GM10248 (cell line): ENCODE measurements at regions not wholly inside any gene's neighbourhood (a gene's known extent, or its start where the extent isn't known, plus 50 kb on each side); places are given as distances from the start of the nearest gene placed in this dataset.

ENCODE experiments used
- CTCF ChIA-PET: fragments of 300-600 bp; sonication (Branson Sonifier 250); formaldehyde crosslinking; extraction: SDS; loops from one replicate; lab custom pipeline; 2021; ENCODE audit warnings: antibody characterized with exemption; lab: Yijun Ruan, JAX
- POLR2A ChIA-PET: fragments of 350-650 bp; sonication (Branson Sonifier 250); formaldehyde crosslinking; extraction: SDS; loops from one replicate; lab custom pipeline; 2020; ENCODE audit warnings: antibody characterized with exemption; lab: Yijun Ruan, JAX
- DNase-seq: peaks from one replicate; pipeline ENCODE4 v3.0.0; 2012; ENCODE audit errors: extremely low spot score
- TF ChIP-seq, protein P1 (sequence below): IDR thresholded peaks from 2 replicates; pipeline ENCODE4 v1.5.1; 2012; ENCODE audit warnings: mild to moderate bottlenecking, low read depth; ENCODE audit errors: extremely low read depth, missing control alignments, control extremely low read depth

DNA sequence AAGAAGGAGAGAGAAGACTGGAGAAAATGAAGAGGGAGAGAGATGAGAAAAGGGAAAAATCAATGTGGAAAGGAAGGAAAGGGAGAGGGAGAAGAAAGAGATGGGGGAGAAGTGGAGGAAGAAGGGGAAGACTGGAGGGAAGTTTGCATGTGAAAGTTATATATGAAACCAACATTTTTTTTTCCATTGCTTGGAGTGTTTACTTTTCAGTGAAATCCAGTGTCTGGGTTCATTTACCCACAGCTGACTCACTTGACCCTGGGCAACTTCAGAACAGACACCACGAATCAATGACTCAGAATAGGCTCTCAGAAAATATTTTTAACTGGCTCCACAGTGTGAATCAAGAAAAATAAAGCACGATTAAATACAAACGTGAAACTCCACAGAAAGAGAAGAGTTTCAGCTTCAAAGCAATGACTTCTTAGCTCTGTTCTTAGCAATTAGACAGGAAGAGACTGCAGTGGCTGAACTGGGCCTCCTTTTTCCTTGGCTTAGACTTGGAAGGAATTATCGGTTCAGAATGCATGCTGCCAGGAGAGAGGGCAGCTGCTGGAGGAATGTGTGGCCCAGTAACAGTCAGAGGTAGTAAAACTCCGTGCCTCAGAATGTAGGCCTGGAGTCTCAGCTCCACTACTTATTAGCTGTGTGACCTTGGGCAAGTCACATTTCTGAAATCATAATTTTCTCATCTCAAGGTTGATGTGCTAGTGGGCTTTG is 237.5 kb downstream of the MIAT start:
- TF ChIP-seq, protein P1, sequence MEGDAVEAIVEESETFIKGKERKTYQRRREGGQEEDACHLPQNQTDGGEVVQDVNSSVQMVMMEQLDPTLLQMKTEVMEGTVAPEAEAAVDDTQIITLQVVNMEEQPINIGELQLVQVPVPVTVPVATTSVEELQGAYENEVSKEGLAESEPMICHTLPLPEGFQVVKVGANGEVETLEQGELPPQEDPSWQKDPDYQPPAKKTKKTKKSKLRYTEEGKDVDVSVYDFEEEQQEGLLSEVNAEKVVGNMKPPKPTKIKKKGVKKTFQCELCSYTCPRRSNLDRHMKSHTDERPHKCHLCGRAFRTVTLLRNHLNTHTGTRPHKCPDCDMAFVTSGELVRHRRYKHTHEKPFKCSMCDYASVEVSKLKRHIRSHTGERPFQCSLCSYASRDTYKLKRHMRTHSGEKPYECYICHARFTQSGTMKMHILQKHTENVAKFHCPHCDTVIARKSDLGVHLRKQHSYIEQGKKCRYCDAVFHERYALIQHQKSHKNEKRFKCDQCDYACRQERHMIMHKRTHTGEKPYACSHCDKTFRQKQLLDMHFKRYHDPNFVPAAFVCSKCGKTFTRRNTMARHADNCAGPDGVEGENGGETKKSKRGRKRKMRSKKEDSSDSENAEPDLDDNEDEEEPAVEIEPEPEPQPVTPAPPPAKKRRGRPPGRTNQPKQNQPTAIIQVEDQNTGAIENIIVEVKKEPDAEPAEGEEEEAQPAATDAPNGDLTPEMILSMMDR, result no peak
- ChIA-PET CTCF (no interaction called here), POLR2A (no interaction called here)
- no peak for DNase-seq

DNA sequence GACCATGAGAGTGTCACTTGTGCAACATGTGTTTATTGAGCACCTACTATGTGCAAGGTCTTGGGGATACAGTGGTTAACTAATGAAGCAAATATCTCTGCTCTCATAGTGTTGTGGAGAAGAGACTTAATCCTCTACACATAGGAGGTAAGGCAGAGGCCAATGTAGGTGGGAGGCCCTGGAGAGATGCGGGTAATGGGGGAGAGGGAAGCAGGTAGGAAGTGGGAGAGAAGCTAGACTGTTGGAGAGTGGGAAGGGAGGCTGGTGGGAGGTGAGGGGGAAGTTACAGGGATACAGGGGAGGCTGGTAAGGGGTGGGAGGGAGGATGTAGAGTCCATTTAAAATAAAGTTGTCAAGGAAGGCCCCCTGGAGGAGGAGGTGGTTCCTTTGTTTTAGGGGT is 240.0 kb downstream of the MIAT start:
- ChIA-PET POLR2A (no interaction called here), CTCF (no interaction called here)
- TF ChIP-seq, protein P1, result no peak
- DNase-seq, result no peak

DNA sequence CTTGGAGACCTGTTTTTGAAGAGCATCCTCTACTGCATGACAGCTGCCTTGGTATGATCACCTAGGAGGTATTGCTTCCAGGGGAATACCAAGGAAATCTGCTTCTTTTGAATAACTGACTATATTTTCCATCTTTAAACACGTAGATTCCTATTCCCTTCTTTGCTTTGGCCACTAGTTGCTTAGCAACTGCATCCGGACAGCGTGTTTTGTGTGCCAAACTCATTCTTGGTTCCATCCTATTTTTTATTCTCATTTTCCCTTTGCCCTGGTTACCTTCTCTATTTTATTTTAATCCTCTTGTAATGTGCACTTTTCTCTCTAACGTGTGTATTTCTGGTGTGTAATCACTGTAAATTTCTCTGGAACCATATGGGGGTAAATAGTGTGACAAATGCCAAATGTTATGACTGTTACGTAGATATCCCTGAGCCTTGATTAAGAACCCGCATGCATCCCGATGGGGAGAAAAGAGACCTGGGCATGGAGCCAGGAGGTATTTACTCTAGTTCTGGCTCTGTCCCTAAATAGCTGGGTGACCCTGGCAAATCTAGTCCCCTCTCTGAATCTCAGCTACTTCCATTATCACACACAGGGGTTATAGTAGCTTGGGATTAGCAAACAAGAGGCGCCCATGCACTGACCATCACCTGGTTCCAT is 241.7 kb downstream of the MIAT start:
- CTCF ChIA-PET, result no interaction called here
- POLR2A ChIA-PET, result no interaction called here
- no peak for DNase-seq
- TF ChIP-seq, protein P1, result no peak

DNA sequence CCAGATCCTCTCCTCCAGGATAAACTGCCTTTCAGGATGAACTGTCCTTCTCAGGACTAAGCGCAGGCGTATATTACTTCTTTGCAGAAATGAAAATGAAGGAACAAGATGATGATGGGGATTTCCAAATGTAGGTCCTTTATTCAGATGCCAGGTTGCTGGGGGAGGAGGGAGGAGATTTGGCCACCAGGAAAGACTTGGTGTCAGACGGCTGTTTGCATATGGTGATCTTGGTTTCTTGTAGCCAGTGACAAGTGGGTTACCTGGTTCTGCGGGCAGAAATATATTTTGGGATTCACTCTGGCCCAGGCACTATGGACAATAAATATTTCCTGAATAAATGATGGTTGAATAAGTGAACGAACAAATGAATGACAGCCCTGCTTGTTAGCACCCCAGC is 243.4 kb downstream of the MIAT start:
- TF ChIP-seq, protein P1, result no peak
- POLR2A ChIA-PET, result no interaction called here
- CTCF ChIA-PET, result no interaction called here
- no peak for DNase-seq

DNA sequence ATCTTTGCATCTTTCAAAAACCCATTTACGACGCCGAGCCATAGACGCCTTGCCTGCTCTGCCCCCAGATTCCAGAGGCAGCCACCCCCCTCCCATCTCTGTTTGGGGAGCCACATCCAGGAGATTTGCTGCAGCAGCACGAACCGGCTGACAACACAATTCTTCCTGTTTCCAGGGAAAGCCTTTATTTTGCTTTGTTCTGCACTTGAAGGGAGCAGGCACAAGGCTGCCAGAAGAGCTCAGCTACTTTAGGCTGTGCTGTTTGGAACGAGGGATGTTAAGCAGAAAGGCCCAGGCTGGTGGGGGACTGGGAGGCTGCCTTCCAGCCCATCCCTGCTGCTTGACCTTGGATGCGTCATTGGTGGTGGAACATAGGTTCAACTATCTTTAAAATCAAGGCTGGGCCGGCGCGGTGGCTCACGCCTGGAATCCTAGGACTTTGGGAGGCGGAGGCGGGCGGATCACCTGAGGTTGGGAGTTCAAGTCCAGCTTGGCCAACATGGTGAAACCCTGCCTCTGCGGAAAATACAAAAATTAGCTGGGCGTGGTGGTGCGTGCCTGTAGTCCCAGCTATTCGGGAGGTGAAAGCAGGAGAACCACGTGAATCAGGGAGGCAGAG is 243.9 kb downstream of the MIAT start:
- ChIA-PET CTCF (no interaction called here), POLR2A (no interaction called here)
- TF ChIP-seq, protein P1, result no peak
- DNase-seq, result no peak

DNA sequence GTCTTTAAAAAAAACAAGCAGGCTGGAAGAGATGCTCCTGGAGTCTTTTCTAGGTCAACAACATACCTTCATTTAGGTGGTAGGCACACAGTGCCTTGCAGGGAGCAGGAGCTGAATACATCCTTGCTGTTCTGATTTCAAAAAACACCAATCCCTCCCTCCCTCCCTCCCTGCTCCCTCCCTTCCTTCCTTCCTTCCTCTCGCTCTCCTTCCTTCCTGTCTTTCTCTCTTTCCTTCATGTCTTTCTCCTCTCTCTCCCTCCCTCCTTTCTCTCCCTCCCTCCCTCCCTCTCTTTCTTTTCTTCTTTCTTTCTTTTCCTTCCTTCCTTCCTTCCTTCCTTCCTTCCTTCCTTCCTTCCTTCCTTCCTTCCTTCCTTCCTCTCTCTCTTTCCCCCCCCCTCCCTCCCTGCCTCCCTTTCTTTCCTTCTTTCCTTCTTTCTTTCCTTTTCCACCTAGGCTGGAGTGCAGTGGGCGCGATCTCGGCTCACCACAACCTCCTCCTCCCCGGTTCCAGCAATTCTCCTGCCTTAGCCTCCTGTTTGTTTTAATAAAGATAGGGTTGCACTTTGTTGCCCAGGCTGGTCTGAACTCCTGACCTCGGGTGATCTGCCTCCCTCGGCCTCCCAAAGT is 245.1 kb downstream of the MIAT start:
- TF ChIP-seq, protein P1, result no peak
- POLR2A ChIA-PET, result no interaction called here
- DNase-seq, result no peak
- CTCF ChIA-PET, result no interaction called here
